HepG2 (cell line): ENCODE measurements at regions not wholly inside any gene's neighbourhood (a gene's known extent, or its start where the extent isn't known, plus 50 kb on each side); places are given as distances from the start of the nearest gene placed in this dataset.

Experiments used
- ATAC-seq: fragments of 200-7000 bp; cut with Tn5 transposase; 3 replicates; pipeline ENCODE4 v1.9.1; 2020; ENCODE audit warnings: mild to moderate bottlenecking, moderate library complexity
- BruUV-seq: library from RNA; stranded (reverse); fragments of 400-500 nt; replicated peaks from 2 replicates; lab custom pipeline; 2021; lab: Mats Ljungman, UMichigan
- CTCF ChIA-PET: fragments of 300-600 bp; formaldehyde crosslinking; extraction: SDS; loops from one replicate; lab custom pipeline; 2021; ENCODE audit warnings: low total read pairs, inconsistent platforms, low intra/inter-chr PET ratio; lab: Yijun Ruan, JAX
- POLR2A ChIA-PET: fragments of 350-600 bp; sonication (Branson Sonifier 250); formaldehyde crosslinking; loops from one replicate; lab custom pipeline; 2020; ENCODE audit warnings: antibody characterized with exemption, inconsistent platforms; lab: Yijun Ruan, JAX
- DNase-seq: peaks from one replicate; pipeline ENCODE4 v3.0.0-alpha.2; 2015; ENCODE audit warnings: low spot score
- FAIRE-seq: peaks from 3 replicates; lab custom pipeline; 2011; peaks lifted over from hg19 to GRCh38; lab: Jason Lieb, UNC
- H2AFZ ChIP-seq: one replicate; pipeline ENCODE4 v1.6.1; 2011; ENCODE audit warnings: low read length, inconsistent platforms
- H3K27ac ChIP-seq: fragments of 300-600 bp; 3 replicates; pipeline ENCODE4 v1.8.0; 2011; ENCODE audit warnings: mixed run types, mild to moderate bottlenecking, mixed read lengths, low read length, inconsistent platforms; ENCODE audit not compliant: insufficient read depth; ENCODE audit errors: extremely low read length
- H3K27me3 ChIP-seq, 2 experiments: fragments of 200-600 bp in 1 of 2; 2 replicates in 1 of 2; 3 replicates in 1 of 2; pipeline versions ENCODE4 v1.6.0 to v1.8.0; 2011; ENCODE audit warnings: low read length in 2 of 2, mild to moderate bottlenecking in 2 of 2, moderate library complexity in 2 of 2, inconsistent platforms in 1 of 2; ENCODE audit not compliant: insufficient read depth in 2 of 2, control insufficient read depth in 1 of 2
- H3K36me3 ChIP-seq, 2 experiments: fragments of 200-600 bp in 1 of 2; replicated peaks in 1 of 2; 2 replicates in 1 of 2; 3 replicates in 1 of 2; pipeline versions ENCODE4 v1.5.1 to v1.8.0; 2011; ENCODE audit warnings: low read length in 2 of 2, inconsistent platforms in 1 of 2; ENCODE audit not compliant: insufficient read depth in 2 of 2, control insufficient read depth in 1 of 2
- H3K4me1 ChIP-seq: 2 replicates; pipeline ENCODE4 v1.5.1; 2012; ENCODE audit warnings: low read length, inconsistent platforms; ENCODE audit not compliant: insufficient read depth
- H3K4me2 ChIP-seq: 2 replicates; pipeline ENCODE4 v1.6.0; 2011; ENCODE audit warnings: low read depth, low read length, inconsistent platforms
- H3K4me3 ChIP-seq, 3 experiments: fragments of 200-600 bp in 1 of 3; sonication (generic), shearing (Covaris generic) in 1 of 3; replicated peaks in 1 of 3; 2 replicates each; pipeline ENCODE4 v1.5.1; 2011 to 2016; ENCODE audit warnings: low read length in 3 of 3, inconsistent platforms in 2 of 3, low read depth in 2 of 3, mild to moderate bottlenecking in 2 of 3, control low read depth in 1 of 3, mixed read lengths in 1 of 3; ENCODE audit not compliant: insufficient read depth in 1 of 3
- H3K79me2 ChIP-seq: one replicate; pipeline ENCODE4 v1.6.1; 2011; ENCODE audit warnings: low read length, inconsistent platforms; ENCODE audit not compliant: insufficient read depth
- H3K9ac ChIP-seq: 2 replicates; pipeline ENCODE4 v1.6.0; 2011; ENCODE audit warnings: mild to moderate bottlenecking, low read depth, low read length, inconsistent platforms; ENCODE audit not compliant: insufficient read depth
- H3K9me3 ChIP-seq: 2 replicates; pipeline ENCODE4 v1.5.1; 2012; ENCODE audit warnings: mild to moderate bottlenecking, low read length
- H4K20me1 ChIP-seq: 2 replicates; pipeline ENCODE4 v1.6.0; 2011; ENCODE audit warnings: inconsistent platforms, mild to moderate bottlenecking, low read length, moderate library complexity; ENCODE audit not compliant: insufficient read depth
- ATF7 ChIP-seq, 2 experiments: fragments of 450-650 bp in 1 of 2; sonication (generic) in 1 of 2; formaldehyde crosslinking in 1 of 2; IDR thresholded peaks; 2 replicates each; pipeline versions ENCODE4 v1.4.0 to v1.6.1; 2016 to 2020; ENCODE audit warnings: antibody characterized with exemption in 1 of 2, mild to moderate bottlenecking in 1 of 2, missing genetic modification reagents in 1 of 2
- ELF4 ChIP-seq: sonication (generic); formaldehyde crosslinking; IDR thresholded peaks from 2 replicates; pipeline ENCODE4 v1.5.0; 2020; ENCODE audit warnings: missing genetic modification reagents, mild to moderate bottlenecking, moderate library complexity, borderline replicate concordance
- FOXA1 ChIP-seq, 2 experiments: fragments of 450-650 bp in 1 of 2; sonication (generic) in 1 of 2; formaldehyde crosslinking in 1 of 2; IDR thresholded peaks; 2 replicates each; pipeline versions ENCODE4 v1.4.0 to v1.6.1; 2016 to 2020; ENCODE audit warnings: missing genetic modification reagents in 1 of 2
- ZBTB7B ChIP-seq: sonication (generic); formaldehyde crosslinking; IDR thresholded peaks from 2 replicates; pipeline ENCODE4 v1.4.0; 2020; ENCODE audit warnings: missing genetic modification reagents
- ZC3H13 ChIP-seq: sonication (generic); formaldehyde crosslinking; IDR thresholded peaks from 2 replicates; pipeline ENCODE4 v1.8.1; 2023; ENCODE audit warnings: mild to moderate bottlenecking, missing genetic modification reagents, moderate library complexity
- ZNF570 ChIP-seq: sonication (generic); formaldehyde crosslinking; IDR thresholded peaks from 2 replicates; pipeline ENCODE4 v1.4.0; 2020; ENCODE audit warnings: mild to moderate bottlenecking, missing genetic modification reagents, borderline replicate concordance
- WGBS: methylation state at CpG from one replicate; pipeline ENCODE4 v1.1.6; 2017; ENCODE audit warnings: low lambda C conversion rate; 5-methylcytosine and 5-hydroxymethylcytosine counted together
- in situ Hi-C: cut with HindIII; loops from 2 replicates; pipeline ENCODE4 v1.10.0; 2017; ENCODE audit warnings: low pct_unique_long_range_greater_than_20kb; ENCODE audit not compliant: extremely low pct_ligation_motif_present
- intact Hi-C: fragments of 100-400 bp; cut with micrococcal nuclease; formaldehyde crosslinking; loops from one replicate; pipeline ENCODE4 v1.10.0; 2022; ENCODE audit not compliant: unreplicated experiment
- TF ChIP-seq, protein P1 (sequence below): sonication (generic); formaldehyde crosslinking; IDR thresholded peaks from 2 replicates; pipeline ENCODE4 v1.4.0; 2020; ENCODE audit warnings: missing genetic modification reagents; ENCODE audit errors: not compliant biosample characterization
- TF ChIP-seq, protein P2 (sequence below): sonication (generic); formaldehyde crosslinking; IDR thresholded peaks from 2 replicates; pipeline ENCODE4 v1.4.0; 2020; ENCODE audit warnings: missing genetic modification reagents
- TF ChIP-seq, protein P3 (sequence below): sonication (generic); formaldehyde crosslinking; IDR thresholded peaks from 2 replicates; pipeline ENCODE4 v1.5.0; 2020; ENCODE audit warnings: missing genetic modification reagents
- TF ChIP-seq, protein P4 (sequence below): sonication (generic); formaldehyde crosslinking; IDR thresholded peaks from 2 replicates; pipeline ENCODE4 v1.4.0; 2020; ENCODE audit warnings: mild to moderate bottlenecking, missing genetic modification reagents

DNA sequence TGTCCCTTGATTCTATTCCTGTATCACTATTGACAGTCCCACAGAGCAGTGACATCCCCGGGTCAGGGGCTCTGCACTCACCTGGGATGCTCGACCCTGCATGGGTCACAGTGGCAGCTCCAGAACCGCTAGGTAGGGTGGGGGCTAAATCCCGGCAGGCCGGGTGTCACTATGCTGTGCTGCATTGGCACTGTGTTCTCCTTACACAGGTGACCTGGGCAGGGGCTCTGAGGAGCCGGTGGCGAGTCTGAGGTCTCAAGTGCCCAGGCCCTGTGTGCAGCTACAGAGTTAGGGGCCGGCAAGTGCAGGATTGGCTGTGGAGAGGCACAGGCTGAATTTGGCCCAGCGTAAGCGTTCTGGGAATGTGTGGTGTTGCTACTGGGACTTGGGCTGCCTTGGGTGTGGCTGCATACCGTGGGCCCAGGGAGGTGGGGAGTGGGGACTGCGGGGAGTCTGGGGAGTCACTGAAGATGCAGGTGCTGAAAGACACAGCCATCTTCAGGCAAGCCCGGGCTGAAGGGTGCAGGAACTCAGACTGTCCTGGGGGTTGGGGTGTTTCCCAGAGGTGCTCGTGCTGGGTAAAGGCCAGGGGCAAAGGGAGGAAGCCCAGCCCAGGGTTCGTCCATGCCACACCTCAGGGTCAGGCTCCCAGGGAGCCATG, 102.6 kb upstream of the PRR20G start:
- no peak overlapping the region for H2AFZ ChIP-seq
- no peaks in the 10 kb centered on the region for H3K79me2 ChIP-seq
- ATAC-seq (no peak), DNase-seq (no peak), FAIRE-seq (no peak)
- H3K4me2 ChIP-seq, result no peak overlapping the region
- peaks cover 0 to 43% of the 10 kb centered on the region in 2 experiments; a peak in 3 of 5 replicates for H3K27me3 ChIP-seq
- POLR2A ChIA-PET, result no interaction called here
- no peaks in the 10 kb centered on the region for H4K20me1 ChIP-seq
- no peak overlapping the region for H3K27ac ChIP-seq
- no TSS peak for BruUV-seq
- H3K9me3 ChIP-seq, result no peaks in the 10 kb centered on the region
- in situ Hi-C loops (no loop called here), intact Hi-C loops (no loop called here)
- CTCF ChIA-PET, result no interaction called here
- 0% methylated on average over 3 of the region's 15 CpGs for WGBS
- H3K4me3 ChIP-seq, result no peak overlapping the region
- no peak overlapping the region for H3K9ac ChIP-seq
- no peaks in the 10 kb centered on the region for H3K4me1 ChIP-seq
- H3K36me3 ChIP-seq, result no peaks in the 10 kb centered on the region
- TF ChIP-seq ZC3H13, result no peak
- no peak for TF ChIP-seq ATF7 (IDR thresholded peaks at IDR 0.05)
- no peak for TF ChIP-seq ATF7 (CRISPR knock-in tag; IDR thresholded peaks at IDR 0.05)
- TF ChIP-seq, protein P1, sequence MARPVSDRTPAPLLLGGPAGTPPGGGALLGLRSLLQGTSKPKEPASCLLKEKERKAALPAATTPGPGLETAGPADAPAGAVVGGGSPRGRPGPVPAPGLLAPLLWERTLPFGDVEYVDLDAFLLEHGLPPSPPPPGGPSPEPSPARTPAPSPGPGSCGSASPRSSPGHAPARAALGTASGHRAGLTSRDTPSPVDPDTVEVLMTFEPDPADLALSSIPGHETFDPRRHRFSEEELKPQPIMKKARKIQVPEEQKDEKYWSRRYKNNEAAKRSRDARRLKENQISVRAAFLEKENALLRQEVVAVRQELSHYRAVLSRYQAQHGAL (CRISPR knock-in tag), result no peak
- TF ChIP-seq ELF4 (CRISPR knock-in tag), result no peak
- no peak for TF ChIP-seq FOXA1 (IDR thresholded peaks at IDR 0.05)
- no peak for TF ChIP-seq FOXA1 (CRISPR knock-in tag; IDR thresholded peaks at IDR 0.05)
- TF ChIP-seq, protein P2, sequence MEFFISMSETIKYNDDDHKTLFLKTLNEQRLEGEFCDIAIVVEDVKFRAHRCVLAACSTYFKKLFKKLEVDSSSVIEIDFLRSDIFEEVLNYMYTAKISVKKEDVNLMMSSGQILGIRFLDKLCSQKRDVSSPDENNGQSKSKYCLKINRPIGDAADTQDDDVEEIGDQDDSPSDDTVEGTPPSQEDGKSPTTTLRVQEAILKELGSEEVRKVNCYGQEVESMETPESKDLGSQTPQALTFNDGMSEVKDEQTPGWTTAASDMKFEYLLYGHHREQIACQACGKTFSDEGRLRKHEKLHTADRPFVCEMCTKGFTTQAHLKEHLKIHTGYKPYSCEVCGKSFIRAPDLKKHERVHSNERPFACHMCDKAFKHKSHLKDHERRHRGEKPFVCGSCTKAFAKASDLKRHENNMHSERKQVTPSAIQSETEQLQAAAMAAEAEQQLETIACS (CRISPR knock-in tag), result no peak
- TF ChIP-seq, protein P3, sequence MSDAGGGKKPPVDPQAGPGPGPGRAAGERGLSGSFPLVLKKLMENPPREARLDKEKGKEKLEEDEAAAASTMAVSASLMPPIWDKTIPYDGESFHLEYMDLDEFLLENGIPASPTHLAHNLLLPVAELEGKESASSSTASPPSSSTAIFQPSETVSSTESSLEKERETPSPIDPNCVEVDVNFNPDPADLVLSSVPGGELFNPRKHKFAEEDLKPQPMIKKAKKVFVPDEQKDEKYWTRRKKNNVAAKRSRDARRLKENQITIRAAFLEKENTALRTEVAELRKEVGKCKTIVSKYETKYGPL (CRISPR knock-in tag), result no peak
- no peak for TF ChIP-seq ZNF570 (CRISPR knock-in tag)
- TF ChIP-seq ZBTB7B, result no peak
- TF ChIP-seq, protein P4, sequence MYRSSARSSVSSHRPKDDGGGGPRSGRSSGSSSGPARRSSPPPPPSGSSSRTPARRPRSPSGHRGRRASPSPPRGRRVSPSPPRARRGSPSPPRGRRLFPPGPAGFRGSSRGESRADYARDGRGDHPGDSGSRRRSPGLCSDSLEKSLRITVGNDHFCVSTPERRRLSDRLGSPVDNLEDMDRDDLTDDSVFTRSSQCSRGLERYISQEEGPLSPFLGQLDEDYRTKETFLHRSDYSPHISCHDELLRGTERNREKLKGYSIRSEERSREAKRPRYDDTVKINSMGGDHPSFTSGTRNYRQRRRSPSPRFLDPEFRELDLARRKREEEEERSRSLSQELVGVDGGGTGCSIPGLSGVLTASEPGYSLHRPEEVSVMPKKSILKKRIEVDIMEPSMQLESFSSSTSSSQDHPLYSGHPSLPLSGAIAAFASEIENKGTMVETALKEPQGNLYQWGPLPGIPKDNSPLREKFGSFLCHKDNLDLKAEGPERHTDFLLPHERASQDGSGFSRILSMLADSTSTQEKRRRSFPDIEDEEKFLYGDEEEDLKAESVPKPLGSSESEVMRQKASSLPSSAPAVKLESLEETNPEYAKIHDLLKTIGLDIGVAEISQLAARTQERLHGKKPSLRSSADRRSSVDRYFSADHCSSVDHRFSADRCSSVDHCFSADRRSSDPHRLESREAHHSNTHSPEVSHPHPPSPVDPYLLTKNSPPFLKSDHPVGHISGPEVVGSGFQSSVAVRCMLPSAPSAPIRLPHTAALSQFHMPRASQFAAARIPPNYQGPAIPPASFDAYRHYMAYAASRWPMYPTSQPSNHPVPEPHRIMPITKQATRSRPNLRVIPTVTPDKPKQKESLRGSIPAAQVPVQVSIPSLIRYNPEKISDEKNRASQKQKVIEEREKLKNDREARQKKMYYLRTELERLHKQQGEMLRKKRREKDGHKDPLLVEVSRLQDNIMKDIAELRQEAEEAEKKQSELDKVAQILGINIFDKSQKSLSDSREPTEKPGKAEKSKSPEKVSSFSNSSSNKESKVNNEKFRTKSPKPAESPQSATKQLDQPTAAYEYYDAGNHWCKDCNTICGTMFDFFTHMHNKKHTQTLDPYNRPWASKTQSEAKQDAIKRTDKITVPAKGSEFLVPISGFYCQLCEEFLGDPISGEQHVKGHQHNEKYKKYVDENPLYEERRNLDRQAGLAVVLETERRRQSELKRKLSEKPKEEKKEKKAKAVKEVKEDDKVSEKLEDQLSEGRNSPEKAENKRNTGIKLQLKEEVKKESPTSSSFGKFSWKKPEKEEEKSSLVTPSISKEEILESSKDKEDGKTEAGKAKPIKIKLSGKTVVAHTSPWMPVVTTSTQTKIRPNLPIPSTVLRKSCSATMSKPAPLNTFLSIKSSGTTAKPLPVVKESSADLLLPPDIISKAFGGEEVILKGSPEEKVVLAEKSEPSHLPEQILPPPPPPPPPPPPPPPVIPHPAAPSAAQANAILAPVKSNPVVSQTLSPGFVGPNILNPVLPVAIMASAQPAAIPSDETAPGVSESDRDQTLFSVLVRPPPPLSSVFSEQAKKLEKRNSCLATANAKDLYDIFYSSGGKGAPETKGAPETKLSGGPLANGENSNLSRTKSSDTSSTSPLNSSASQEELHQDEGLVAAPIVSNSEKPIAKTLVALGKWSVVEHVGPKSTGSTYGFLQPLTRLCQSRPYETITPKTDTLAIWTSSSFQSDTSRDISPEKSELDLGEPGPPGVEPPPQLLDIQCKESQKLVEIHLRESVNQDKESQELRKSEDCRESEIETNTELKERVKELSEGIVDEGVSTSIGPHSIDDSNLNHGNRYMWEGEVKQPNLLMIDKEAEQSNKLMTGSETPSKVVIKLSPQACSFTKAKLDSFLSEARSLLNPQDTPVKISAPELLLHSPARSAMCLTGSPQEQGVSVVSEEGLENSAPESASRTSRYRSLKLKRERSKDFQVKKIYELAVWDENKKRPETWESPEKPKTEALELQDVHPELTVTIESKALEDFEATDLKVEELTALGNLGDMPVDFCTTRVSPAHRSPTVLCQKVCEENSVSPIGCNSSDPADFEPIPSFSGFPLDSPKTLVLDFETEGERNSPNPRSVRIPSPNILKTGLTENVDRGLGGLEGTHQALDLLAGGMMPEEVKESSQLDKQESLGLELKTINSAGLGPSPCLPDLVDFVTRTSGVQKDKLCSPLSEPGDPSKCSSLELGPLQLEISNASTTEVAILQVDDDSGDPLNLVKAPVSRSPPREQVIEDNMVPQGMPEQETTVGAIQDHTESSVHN, result no peak
